Suprapubic skin (tissue), 4 donors: ENCODE measurements at regions not wholly inside any gene's neighbourhood (a gene's known extent, or its start where the extent isn't known, plus 50 kb on each side); places are given as distances from the start of the nearest gene placed in this dataset.

Experiments used
- DNase-seq, 2 donors: peaks; one replicate each; pipeline ENCODE4 v3.0.0-alpha.2; 2019; ENCODE audit warnings: low spot score in 2 of 2
- H3K27ac ChIP-seq: fragments of 200-600 bp; sonication (generic); one replicate; pipeline ENCODE4 v1.5.1; 2019
- H3K27me3 ChIP-seq: fragments of 200-600 bp; sonication (generic); one replicate; pipeline ENCODE4 v1.5.1; 2019
- H3K36me3 ChIP-seq: fragments of 200-600 bp; sonication (generic); one replicate; pipeline ENCODE4 v1.5.1; 2019
- H3K4me1 ChIP-seq: fragments of 200-600 bp; sonication (generic); one replicate; pipeline ENCODE4 v1.5.1; 2019
- H3K4me3 ChIP-seq: fragments of 200-600 bp; sonication (generic); one replicate; pipeline ENCODE4 v1.5.1; 2019; ENCODE audit warnings: mild to moderate bottlenecking
- H3K9me3 ChIP-seq: fragments of 200-600 bp; sonication (generic); one replicate; pipeline ENCODE4 v1.5.1; 2019
- EP300 ChIP-seq: sonication (generic); formaldehyde crosslinking; IDR thresholded peaks from one replicate; pipeline ENCODE4 v1.6.1; 2017; ENCODE audit warnings: antibody characterized with exemption
- POLR2A ChIP-seq, 2 donors: fragments of 450-650 bp; IDR thresholded peaks; one replicate each; pipeline ENCODE4 v1.6.1; 2017; ENCODE audit warnings: antibody characterized with exemption in 2 of 2, mild to moderate bottlenecking in 2 of 2, moderate library complexity in 2 of 2
- POLR2AphosphoS5 ChIP-seq, 3 donors: sonication (generic); formaldehyde crosslinking; IDR thresholded peaks; one replicate each; pipeline ENCODE4 v1.6.1; 2017; ENCODE audit warnings: antibody characterized with exemption in 3 of 3
- WGBS: methylation state at CpG from one replicate; pipeline ENCODE4 v1.1.5; 2018; 5-methylcytosine and 5-hydroxymethylcytosine counted together
- TF ChIP-seq, protein P1 (sequence below), 2 donors: fragments of 200-600 bp in 1 of 2; fragments of 450-650 bp in 1 of 2; sonication (generic) in 1 of 2; IDR thresholded peaks; one replicate each; pipeline ENCODE4 v1.5.1; 2016 to 2019; ENCODE audit warnings: antibody characterized with exemption in 2 of 2, mild to moderate bottlenecking in 1 of 2, moderate library complexity in 1 of 2

DNA sequence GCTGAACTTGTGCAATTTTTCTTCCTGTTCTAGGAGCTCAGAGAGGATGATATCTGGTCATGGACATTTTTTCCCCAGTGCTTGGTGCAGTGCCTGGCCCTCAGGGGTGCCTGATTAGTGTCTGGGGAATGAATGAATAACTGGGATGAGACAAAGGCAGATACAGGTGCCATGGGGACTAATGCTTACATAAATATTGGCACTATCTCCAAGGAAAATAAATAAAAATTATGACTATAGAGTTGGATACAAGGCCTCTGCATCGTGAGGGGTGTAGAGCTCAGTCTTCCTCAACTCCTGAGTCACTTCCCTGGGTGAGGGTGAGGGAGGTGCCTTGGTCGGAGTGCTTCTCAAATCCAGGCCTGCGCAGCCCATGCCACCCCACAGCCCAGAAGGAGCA, 188.6 kb downstream of the KCNA5 start:
- Histone ChIP-seq H3K36me3 (no peaks in the 10 kb centered on the region), H3K27ac (no peak overlapping the region), H3K4me1 (no peaks in the 10 kb centered on the region), H3K4me3 (no peak overlapping the region), H3K9me3 (peaks cover 3% of the 10 kb centered on the region), H3K27me3 (peaks cover 10% of the 10 kb centered on the region)
- DNase-seq = no peak
- 76% methylated on average over 3 of the region's 3 CpGs for WGBS
- TF ChIP-seq POLR2A (IDR thresholded peaks at IDR 0.05) (no peak), EP300 (no peak), POLR2AphosphoS5 (IDR thresholded peaks at IDR 0.05) (no peak)
- TF ChIP-seq, protein P1, sequence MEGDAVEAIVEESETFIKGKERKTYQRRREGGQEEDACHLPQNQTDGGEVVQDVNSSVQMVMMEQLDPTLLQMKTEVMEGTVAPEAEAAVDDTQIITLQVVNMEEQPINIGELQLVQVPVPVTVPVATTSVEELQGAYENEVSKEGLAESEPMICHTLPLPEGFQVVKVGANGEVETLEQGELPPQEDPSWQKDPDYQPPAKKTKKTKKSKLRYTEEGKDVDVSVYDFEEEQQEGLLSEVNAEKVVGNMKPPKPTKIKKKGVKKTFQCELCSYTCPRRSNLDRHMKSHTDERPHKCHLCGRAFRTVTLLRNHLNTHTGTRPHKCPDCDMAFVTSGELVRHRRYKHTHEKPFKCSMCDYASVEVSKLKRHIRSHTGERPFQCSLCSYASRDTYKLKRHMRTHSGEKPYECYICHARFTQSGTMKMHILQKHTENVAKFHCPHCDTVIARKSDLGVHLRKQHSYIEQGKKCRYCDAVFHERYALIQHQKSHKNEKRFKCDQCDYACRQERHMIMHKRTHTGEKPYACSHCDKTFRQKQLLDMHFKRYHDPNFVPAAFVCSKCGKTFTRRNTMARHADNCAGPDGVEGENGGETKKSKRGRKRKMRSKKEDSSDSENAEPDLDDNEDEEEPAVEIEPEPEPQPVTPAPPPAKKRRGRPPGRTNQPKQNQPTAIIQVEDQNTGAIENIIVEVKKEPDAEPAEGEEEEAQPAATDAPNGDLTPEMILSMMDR (IDR thresholded peaks at IDR 0.05) = no peak

DNA sequence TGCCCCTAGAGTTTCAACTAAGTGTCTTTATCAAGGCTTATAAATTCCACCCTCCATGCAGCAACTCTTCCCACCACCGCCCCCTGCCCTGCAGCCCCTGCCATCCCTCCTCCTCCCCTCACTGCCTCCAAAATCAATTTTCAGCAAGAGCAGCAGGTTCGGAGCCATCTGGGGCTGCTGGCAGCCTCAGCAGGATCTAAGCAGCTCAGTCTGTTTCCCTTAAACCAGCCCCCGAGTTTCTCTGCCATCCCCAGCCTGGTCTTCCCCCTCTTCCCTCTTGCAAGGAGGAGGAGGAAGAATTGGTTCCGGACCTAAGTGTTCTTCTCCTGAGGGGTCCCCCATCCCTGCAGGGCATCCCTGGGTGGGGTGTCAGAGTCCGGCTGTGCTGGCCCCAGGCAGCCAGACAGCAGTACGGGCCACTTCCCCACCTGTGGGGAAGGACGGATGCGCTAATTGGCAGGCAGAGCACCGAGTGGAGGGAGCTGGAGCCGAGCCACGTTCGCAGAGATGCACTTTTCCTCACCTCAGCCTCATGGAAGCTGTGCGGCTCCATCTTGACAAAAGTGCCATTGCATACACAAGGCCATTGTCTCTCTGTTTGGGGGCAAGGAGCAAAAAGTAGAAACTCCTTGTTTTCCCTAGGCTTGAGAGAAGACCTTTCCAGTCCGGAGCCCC, 189.3 kb downstream of the KCNA5 start:
- Histone ChIP-seq H3K27ac (no peak overlapping the region), H3K4me3 (no peak overlapping the region), H3K27me3 (peaks cover 10% of the 10 kb centered on the region), H3K4me1 (no peaks in the 10 kb centered on the region), H3K9me3 (peaks cover under 1% of the 10 kb centered on the region), H3K36me3 (no peaks in the 10 kb centered on the region)
- TF ChIP-seq POLR2A (IDR thresholded peaks at IDR 0.05) = no peak
- TF ChIP-seq, protein P1 (IDR thresholded peaks at IDR 0.05) = no peak
- no peak for TF ChIP-seq POLR2AphosphoS5 (IDR thresholded peaks at IDR 0.05)
- no peak for TF ChIP-seq EP300
- DNase-seq = no peak
- WGBS = 74% methylated on average over 6 of the region's 14 CpGs

DNA sequence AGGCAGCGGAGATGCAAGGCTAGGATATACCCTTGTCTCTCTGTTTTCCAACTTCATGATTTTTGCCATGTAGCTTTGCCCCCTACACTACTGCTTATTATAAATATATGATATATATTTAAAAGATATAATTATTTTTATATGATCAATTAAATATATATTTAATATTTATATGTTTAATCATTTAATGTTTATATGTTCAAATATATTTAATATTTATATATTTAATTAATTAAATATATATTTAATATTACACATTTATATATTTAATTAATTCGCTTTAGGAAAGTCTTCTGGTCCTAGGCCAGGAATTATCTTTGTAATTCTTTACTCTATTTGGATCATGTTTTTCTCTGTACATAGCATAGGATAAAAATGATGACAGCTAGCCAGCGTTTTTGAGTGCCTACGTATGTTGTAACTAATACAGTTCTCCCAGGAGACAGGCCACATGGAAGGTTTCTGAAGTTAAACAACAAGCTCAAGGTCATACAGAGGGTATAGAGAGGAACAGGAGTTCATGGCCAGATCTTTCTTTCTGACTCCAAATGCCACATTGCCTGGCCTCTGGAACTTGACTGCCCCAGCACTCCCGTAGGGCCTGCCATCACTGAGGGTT, 192.5 kb downstream of the KCNA5 start:
- no peaks in the 10 kb centered on the region for H3K4me1 ChIP-seq
- H3K4me3 ChIP-seq = no peak overlapping the region
- no peak overlapping the region for H3K27ac ChIP-seq
- no peaks in the 10 kb centered on the region for H3K9me3 ChIP-seq
- peaks cover 15% of the 10 kb centered on the region for H3K27me3 ChIP-seq
- no peak for DNase-seq
- no peaks in the 10 kb centered on the region for H3K36me3 ChIP-seq
- WGBS = 97% methylated on average over 5 of the region's 5 CpGs
- no peak for TF ChIP-seq POLR2A (IDR thresholded peaks at IDR 0.05)
- no peak for TF ChIP-seq POLR2AphosphoS5 (IDR thresholded peaks at IDR 0.05)

DNA sequence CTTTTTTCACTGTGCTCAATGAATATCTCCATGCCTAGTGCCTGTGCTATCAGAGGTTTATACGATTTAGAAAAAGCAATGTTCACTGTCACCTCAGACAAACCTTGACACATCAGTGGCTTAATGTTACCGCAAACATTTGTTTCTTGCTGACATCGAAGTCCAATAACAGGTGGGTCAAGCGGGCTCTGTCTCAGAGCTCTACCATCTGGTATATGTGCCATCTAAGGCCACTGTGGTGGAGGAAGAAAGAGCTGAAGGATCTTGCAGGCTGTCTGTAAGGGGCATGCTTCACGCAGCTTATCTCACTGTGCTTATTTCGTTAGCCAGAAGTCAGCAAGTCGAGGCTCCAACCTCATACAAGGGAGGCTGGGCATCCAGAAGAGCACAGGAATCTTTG, 189.5 kb upstream of the NTF3 start:
- H3K36me3 ChIP-seq = no peaks in the 10 kb centered on the region
- no peaks in the 10 kb centered on the region for H3K4me1 ChIP-seq
- TF ChIP-seq, protein P1 (IDR thresholded peaks at IDR 0.05) = no peak
- no peak for TF ChIP-seq POLR2AphosphoS5 (IDR thresholded peaks at IDR 0.05)
- no peak for TF ChIP-seq EP300
- TF ChIP-seq POLR2A (IDR thresholded peaks at IDR 0.05) = no peak
- no peak for DNase-seq
- 90% methylated on average over 6 of the region's 7 CpGs for WGBS
- peaks cover 12% of the 10 kb centered on the region for H3K27me3 ChIP-seq
- no peak overlapping the region for H3K27ac ChIP-seq
- no peak overlapping the region for H3K4me3 ChIP-seq
- no peaks in the 10 kb centered on the region for H3K9me3 ChIP-seq

DNA sequence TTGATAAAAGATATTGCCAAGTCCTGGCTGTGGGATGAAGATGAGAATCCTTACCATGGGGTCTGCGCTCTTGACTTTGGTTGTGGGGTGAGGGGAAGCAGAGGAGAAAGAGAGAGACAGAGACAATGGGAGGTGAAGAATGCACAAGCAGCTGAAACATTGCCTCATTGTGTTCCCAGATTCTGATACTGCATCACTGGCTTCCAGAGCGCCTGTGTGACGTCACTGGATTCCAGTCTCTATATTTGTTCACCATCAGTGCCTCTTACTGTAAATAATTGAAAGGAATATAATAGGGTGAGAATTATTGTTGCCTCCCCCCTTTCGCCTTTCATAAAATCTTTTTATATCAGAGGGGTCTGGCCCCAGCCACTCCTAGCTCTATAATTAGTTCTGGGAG, 188.9 kb upstream of the NTF3 start:
- Histone ChIP-seq H3K4me1 (no peaks in the 10 kb centered on the region), H3K27ac (no peak overlapping the region), H3K4me3 (no peak overlapping the region), H3K9me3 (no peaks in the 10 kb centered on the region), H3K27me3 (peaks cover 12% of the 10 kb centered on the region), H3K36me3 (no peaks in the 10 kb centered on the region)
- no peak for DNase-seq
- TF ChIP-seq POLR2AphosphoS5 (IDR thresholded peaks at IDR 0.05) = no peak
- TF ChIP-seq POLR2A (IDR thresholded peaks at IDR 0.05) = no peak
- TF ChIP-seq EP300 = no peak
- TF ChIP-seq, protein P1 (IDR thresholded peaks at IDR 0.05) = no peak
- WGBS = 81% methylated on average over 4 of the region's 4 CpGs
